Lower lobe of right lung (tissue), 2 donors: ENCODE measurements at regions not wholly inside any gene's neighbourhood (a gene's known extent, or its start where the extent isn't known, plus 50 kb on each side); places are given as distances from the start of the nearest gene placed in this dataset.

Source experiments
- ATAC-seq, 2 donors: fragments of 200-7000 bp; cut with Tn5 transposase; one replicate each; pipeline ENCODE4 v1.9.1; 2020 to 2022; ENCODE audit warnings: mild to moderate bottlenecking in 2 of 2, moderate library complexity in 2 of 2
- DNase-seq: peaks from one replicate; pipeline ENCODE4 v3.0.0-alpha.2; 2020
- H3K27ac ChIP-seq: fragments of 200-600 bp; one replicate; pipeline ENCODE4 v1.8.0; 2022
- H3K27me3 ChIP-seq: fragments of 200-600 bp; one replicate; pipeline ENCODE4 v1.8.0; 2022; ENCODE audit warnings: low read depth
- H3K36me3 ChIP-seq: fragments of 200-600 bp; one replicate; pipeline ENCODE4 v1.8.0; 2022; ENCODE audit warnings: mild to moderate bottlenecking
- H3K4me1 ChIP-seq: fragments of 200-600 bp; one replicate; pipeline ENCODE4 v1.8.0; 2022
- H3K4me3 ChIP-seq: fragments of 200-600 bp; one replicate; pipeline ENCODE4 v1.8.0; 2022; ENCODE audit warnings: mild to moderate bottlenecking
- H3K9me3 ChIP-seq: fragments of 200-600 bp; one replicate; pipeline ENCODE4 v1.8.0; 2022
- CTCF ChIP-seq: fragments of 200-600 bp; IDR thresholded peaks from one replicate; pipeline ENCODE4 v1.8.0; 2022; ENCODE audit warnings: antibody characterized with exemption, mild to moderate bottlenecking
- intact Hi-C: fragments of 100-400 bp; cut with DNase I; formaldehyde crosslinking; loops from one replicate; pipeline ENCODE4 v1.11.0; 2022
- donor health status: DM: no; HTN: yes; CAD: no; lungs with severe emphysema.

- ATAC-seq (peak in 1 of 2 donors; percentile 11), DNase-seq (no peak)
- Histone ChIP-seq H3K36me3 (no peaks in the 10 kb centered on the region), H3K4me1 (peaks cover 9% of the 10 kb centered on the region), H3K27ac (no peak overlapping the region), H3K9me3 (no peaks in the 10 kb centered on the region), H3K4me3 (no peak overlapping the region), H3K27me3 (peaks cover 17% of the 10 kb centered on the region)
- TF ChIP-seq CTCF: no peak
- intact Hi-C loops: no loop called here
Observed at GRCh38 chr2:126970583-126970982, 71.9 kb downstream of the TEX51 start.

GRCh38 chr2:126971162-126971480, 72.4 kb downstream of the TEX51 start:
- H3K36me3 ChIP-seq: no peaks in the 10 kb centered on the region
- no peaks in the 10 kb centered on the region for H3K9me3 ChIP-seq
- H3K4me1 ChIP-seq: peaks cover 9% of the 10 kb centered on the region
- H3K4me3 ChIP-seq: peak overlapping the region; percentile 44
- no peak for ATAC-seq
- intact Hi-C loops: no loop called here
- no peak for DNase-seq
- H3K27me3 ChIP-seq: peaks cover 17% of the 10 kb centered on the region
- H3K27ac ChIP-seq: no peak overlapping the region
- TF ChIP-seq CTCF: no peak

GRCh38 chr2:126971481-126972278, 73.0 kb downstream of the TEX51 start:
- H3K36me3 ChIP-seq: no peaks in the 10 kb centered on the region
- intact Hi-C loops: no loop called here
- H3K27ac ChIP-seq: no peak overlapping the region
- peaks cover 17% of the 10 kb centered on the region for H3K27me3 ChIP-seq
- H3K4me3 ChIP-seq: peak overlapping the region; percentile 44
- no peaks in the 10 kb centered on the region for H3K9me3 ChIP-seq
- H3K4me1 ChIP-seq: peaks cover 9% of the 10 kb centered on the region
- peak; percentile 96 for TF ChIP-seq CTCF
- peak; percentile 90 to 93 for ATAC-seq
- DNase-seq: peak; percentile 80

- H3K4me1 ChIP-seq: peaks cover 9% of the 10 kb centered on the region
- H3K4me3 ChIP-seq: peak overlapping the region; percentile 44
- no peak overlapping the region for H3K27ac ChIP-seq
- H3K36me3 ChIP-seq: no peaks in the 10 kb centered on the region
- peaks cover 17% of the 10 kb centered on the region for H3K27me3 ChIP-seq
- peak; percentile 23 for TF ChIP-seq CTCF
- no peak for ATAC-seq
- no peak for DNase-seq
- intact Hi-C loops: no loop called here
- H3K9me3 ChIP-seq: no peaks in the 10 kb centered on the region
Observed at GRCh38 chr2:126972279-126972626, 73.6 kb downstream of the TEX51 start.

- peaks cover 9% of the 10 kb centered on the region for H3K4me1 ChIP-seq
- ATAC-seq: no peak
- H3K36me3 ChIP-seq: no peaks in the 10 kb centered on the region
- no peak overlapping the region for H3K4me3 ChIP-seq
- no peaks in the 10 kb centered on the region for H3K9me3 ChIP-seq
- no peak for DNase-seq
- H3K27ac ChIP-seq: no peak overlapping the region
- TF ChIP-seq CTCF: no peak
- H3K27me3 ChIP-seq: peaks cover 17% of the 10 kb centered on the region
- intact Hi-C loops: no loop called here
Observed at GRCh38 chr2:126973745-126974144, 75.1 kb downstream of the TEX51 start.
